GM18520 (cell line): ENCODE measurements at regions not wholly inside any gene's neighbourhood (a gene's known extent, or its start where the extent isn't known, plus 50 kb on each side); places are given as distances from the start of the nearest gene placed in this dataset.

Experiments used
- ATAC-seq: cut with Tn5 transposase; IDR thresholded peaks from one replicate; pipeline ENCODE4 v1.9.1; 2021; ENCODE audit not compliant: unreplicated experiment

GRCh38 chr17:68665373-68665772, 64.2 kb upstream of the FAM20A start:
- ATAC-seq, result no peak

GRCh38 chr17:68662479-68662878, 61.3 kb upstream of the FAM20A start:
- no peak for ATAC-seq

- no peak for ATAC-seq
These were observed 60.9 kb upstream of the FAM20A start for GRCh38 chr17:68662037-68662432.

GRCh38 chr17:68661265-68662036, 60.3 kb upstream of the FAM20A start:
- ATAC-seq, result no peak

- no peak for ATAC-seq
These were observed 59.1 kb upstream of the FAM20A start for GRCh38 chr17:68660302-68660701.

- no peak for ATAC-seq
These were observed 58.0 kb upstream of the FAM20A start for GRCh38 chr17:68658999-68659780.

- ATAC-seq, result no peak
These were observed 56.4 kb upstream of the FAM20A start for GRCh38 chr17:68657576-68657975.

- no peak for ATAC-seq
These were observed 56.0 kb upstream of the FAM20A start for GRCh38 chr17:68657166-68657565.

GRCh38 chr17:68656666-68657065, 55.5 kb upstream of the FAM20A start:
- ATAC-seq, result no peak
